GM23248 (cell line): ENCODE measurements at regions not wholly inside any gene's neighbourhood (a gene's known extent, or its start where the extent isn't known, plus 50 kb on each side); places are given as distances from the start of the nearest gene placed in this dataset.

Source experiments
- EZH2 ChIP-seq: fragments of 200-600 bp; sonication (generic); IDR thresholded peaks from 2 replicates; pipeline ENCODE4 v1.6.1; 2018; ENCODE audit warnings: antibody characterized with exemption, mild to moderate bottlenecking; ENCODE audit not compliant: insufficient read depth, poor library complexity, severe bottlenecking
- EZH2phosphoT487 ChIP-seq: fragments of 200-600 bp; sonication (generic); IDR thresholded peaks from 2 replicates; pipeline ENCODE4 v1.6.1; 2018; ENCODE audit warnings: antibody characterized with exemption, moderate library complexity, mild to moderate bottlenecking, low read depth; ENCODE audit not compliant: insufficient read depth

DNA sequence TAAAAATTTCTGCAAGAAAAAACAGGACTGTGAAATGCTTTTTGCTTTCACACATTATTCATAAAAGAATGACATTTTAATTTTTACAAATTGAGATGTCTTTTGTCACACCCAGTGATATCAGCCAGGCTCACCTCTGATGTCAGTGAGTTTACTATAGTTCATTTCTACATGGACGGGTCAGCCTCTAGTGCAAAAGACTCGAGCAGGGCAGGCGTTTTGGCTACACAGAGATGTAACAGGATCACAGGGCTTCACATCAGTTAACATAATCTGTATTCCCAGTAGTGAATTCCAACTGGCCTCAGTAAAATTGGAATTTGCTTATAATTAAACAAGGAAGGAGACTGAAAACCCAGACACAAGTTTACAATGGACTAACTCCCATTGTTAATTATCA lies 275.6 kb upstream of the ZSWIM2 start:
- no peak for TF ChIP-seq EZH2phosphoT487
- TF ChIP-seq EZH2, result no peak
